ENCODE measurements at regions not wholly inside any gene's neighbourhood (a gene's known extent, or its start where the extent isn't known, plus 50 kb on each side); places are given as distances from the start of the nearest gene placed in this dataset.

GRCh38 chr10:88136712-88137111, 273.3 kb downstream of the PTEN start:
- TF ChIP-seq CTCF (optimal IDR thresholded peaks at IDR 0.05 in 1 of 3, IDR thresholded peaks at IDR 0.05 in 1 of 3, conservative IDR thresholded peaks at IDR 0.05 in 1 of 3; ENCODE audit: extremely low read depth in 1 of 3, insufficient read depth in 2 of 3, low read length in 3 of 3) (no peak), EZH2 (IDR thresholded peaks at IDR 0.05; ENCODE audit: low read length) (no peak)
